ENCODE measurements at regions not wholly inside any gene's neighbourhood (a gene's known extent, or its start where the extent isn't known, plus 50 kb on each side); places are given as distances from the start of the nearest gene placed in this dataset.
"Not testable (repeated sequence)": the region's sequence is repeated elsewhere in the genome, so short reads cannot be mapped to it uniquely, and the experiment has no call there.

DNA sequence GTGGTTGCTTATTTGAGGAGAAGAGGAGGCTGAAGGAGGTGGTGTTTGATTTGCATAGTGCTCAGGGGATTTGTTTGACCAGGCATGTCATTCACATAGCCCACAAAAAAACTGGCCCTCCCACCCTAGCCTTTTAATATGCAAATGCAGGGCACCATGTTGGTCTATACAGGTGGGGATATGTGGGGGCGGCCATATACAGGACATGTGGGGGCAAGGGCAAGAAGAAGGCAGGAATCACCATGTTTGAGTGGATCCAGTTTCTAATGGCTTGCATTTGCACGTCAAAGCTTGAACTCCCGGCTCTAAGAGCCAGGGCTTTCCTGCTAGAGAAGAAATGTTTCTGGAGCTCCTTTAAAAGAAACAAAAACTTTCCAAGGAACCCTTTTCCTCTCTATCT is 541.0 kb downstream of the ZWINT start:
- Histone ChIP-seq H3K36me3 (ENCODE audit: control insufficient read depth in 1 of 2, insufficient read depth in 2 of 2, low read length in 2 of 2) (no peaks in the 10 kb centered on the region), H3K27me3 (ENCODE audit: low read depth, low read length) (no peaks in the 10 kb centered on the region), H3K27ac (ENCODE audit: low read length) (no peak overlapping the region), H3K4me1 (ENCODE audit: control insufficient read depth in 1 of 2, insufficient read depth in 2 of 2, low read length in 2 of 2) (no peaks in the 10 kb centered on the region), H3K9me3 (ENCODE audit: control insufficient read depth in 1 of 2, low read length in 2 of 2) (no peaks in the 10 kb centered on the region), H3K4me3 (ENCODE audit: low read depth in 1 of 2, low read length in 2 of 2) (no peak overlapping the region)

DNA sequence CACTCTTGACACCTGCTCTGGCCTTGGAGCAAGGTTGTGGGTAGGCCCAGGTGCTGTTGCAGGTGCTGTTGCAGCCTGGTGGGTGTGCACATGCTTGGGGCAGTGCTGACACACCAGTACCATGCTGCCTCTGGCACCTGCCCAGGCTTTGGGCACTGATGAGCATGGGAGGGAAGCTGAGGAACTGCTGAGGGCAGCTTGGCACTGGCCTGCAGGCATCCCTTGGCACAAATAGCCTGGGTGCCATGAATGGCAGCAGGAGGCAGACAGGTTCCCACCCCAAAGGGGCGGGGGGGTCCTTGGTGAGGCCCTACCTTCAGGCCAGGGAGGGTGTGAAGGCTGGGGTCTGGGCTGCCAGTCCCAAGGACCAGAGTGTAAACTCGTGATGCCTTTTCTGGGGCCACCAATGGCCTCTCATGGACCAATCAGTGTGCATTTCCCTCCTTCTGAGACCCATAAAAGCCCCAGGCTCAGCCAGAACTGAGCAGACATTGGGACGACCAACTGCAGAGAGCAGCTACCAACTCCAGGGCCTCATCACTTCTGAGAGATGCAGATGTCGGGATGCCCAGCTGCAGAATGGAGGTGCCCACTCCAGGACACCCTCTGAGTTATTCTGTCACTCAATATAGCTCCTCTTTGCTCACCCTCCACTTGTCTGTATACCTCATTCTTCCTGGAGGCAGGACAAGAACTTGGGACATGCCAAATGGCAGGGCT is 547.4 kb downstream of the ZWINT start:
- H3K4me1 ChIP-seq (ENCODE audit: control insufficient read depth in 1 of 2, insufficient read depth in 2 of 2, low read length in 2 of 2), result no peaks in the 10 kb centered on the region
- H3K27me3 ChIP-seq (ENCODE audit: low read depth, low read length), result no peaks in the 10 kb centered on the region
- no peak overlapping the region for H3K27ac ChIP-seq (ENCODE audit: low read length)
- H3K9me3 ChIP-seq (ENCODE audit: control insufficient read depth in 1 of 2, low read length in 2 of 2), result no peaks in the 10 kb centered on the region
- H3K36me3 ChIP-seq (ENCODE audit: control insufficient read depth in 1 of 2, insufficient read depth in 2 of 2, low read length in 2 of 2), result no peaks in the 10 kb centered on the region
- H3K4me3 ChIP-seq (ENCODE audit: low read depth in 1 of 2, low read length in 2 of 2), result no peak overlapping the region

DNA sequence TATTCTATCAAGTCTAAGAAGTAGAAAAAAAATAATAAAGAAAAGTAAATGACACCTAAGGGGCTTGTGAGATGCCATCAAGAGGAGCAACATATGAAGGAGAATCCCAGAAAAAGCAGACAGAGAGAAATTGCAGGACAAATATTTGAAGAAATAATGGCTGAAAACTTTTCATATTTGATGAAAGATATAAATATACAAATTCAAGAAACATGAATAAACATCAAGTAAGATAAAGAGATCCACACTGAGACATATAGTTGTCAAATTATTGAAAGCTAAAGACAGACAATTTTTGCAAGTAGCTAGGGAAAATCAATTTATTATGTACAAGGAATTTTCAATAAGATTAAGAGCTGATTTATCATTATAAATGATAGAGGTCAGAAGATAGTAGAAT is 558.0 kb downstream of the ZWINT start:
- Histone ChIP-seq H3K4me1 (ENCODE audit: control insufficient read depth in 1 of 2, insufficient read depth in 2 of 2, low read length in 2 of 2) (no peaks in the 10 kb centered on the region), H3K27me3 (ENCODE audit: low read depth, low read length) (no peaks in the 10 kb centered on the region), H3K27ac (ENCODE audit: low read length) (no peak overlapping the region), H3K36me3 (ENCODE audit: control insufficient read depth in 1 of 2, insufficient read depth in 2 of 2, low read length in 2 of 2) (no peaks in the 10 kb centered on the region), H3K9me3 (ENCODE audit: control insufficient read depth in 1 of 2, low read length in 2 of 2) (no peaks in the 10 kb centered on the region), H3K4me3 (ENCODE audit: low read depth in 1 of 2, low read length in 2 of 2) (no peak overlapping the region)

GRCh38 chr10:55801353-55801661 is 559.8 kb downstream of the ZWINT start:
- Histone ChIP-seq H3K36me3 (ENCODE audit: control insufficient read depth in 1 of 2, insufficient read depth in 2 of 2, low read length in 2 of 2) (no peaks in the 10 kb centered on the region), H3K4me3 (ENCODE audit: low read depth in 1 of 2, low read length in 2 of 2) (no peak overlapping the region), H3K27me3 (ENCODE audit: low read depth, low read length) (no peaks in the 10 kb centered on the region), H3K27ac (ENCODE audit: low read length) (no peak overlapping the region), H3K9me3 (ENCODE audit: control insufficient read depth in 1 of 2, low read length in 2 of 2) (no peaks in the 10 kb centered on the region), H3K4me1 (ENCODE audit: control insufficient read depth in 1 of 2, insufficient read depth in 2 of 2, low read length in 2 of 2) (no peaks in the 10 kb centered on the region)

DNA sequence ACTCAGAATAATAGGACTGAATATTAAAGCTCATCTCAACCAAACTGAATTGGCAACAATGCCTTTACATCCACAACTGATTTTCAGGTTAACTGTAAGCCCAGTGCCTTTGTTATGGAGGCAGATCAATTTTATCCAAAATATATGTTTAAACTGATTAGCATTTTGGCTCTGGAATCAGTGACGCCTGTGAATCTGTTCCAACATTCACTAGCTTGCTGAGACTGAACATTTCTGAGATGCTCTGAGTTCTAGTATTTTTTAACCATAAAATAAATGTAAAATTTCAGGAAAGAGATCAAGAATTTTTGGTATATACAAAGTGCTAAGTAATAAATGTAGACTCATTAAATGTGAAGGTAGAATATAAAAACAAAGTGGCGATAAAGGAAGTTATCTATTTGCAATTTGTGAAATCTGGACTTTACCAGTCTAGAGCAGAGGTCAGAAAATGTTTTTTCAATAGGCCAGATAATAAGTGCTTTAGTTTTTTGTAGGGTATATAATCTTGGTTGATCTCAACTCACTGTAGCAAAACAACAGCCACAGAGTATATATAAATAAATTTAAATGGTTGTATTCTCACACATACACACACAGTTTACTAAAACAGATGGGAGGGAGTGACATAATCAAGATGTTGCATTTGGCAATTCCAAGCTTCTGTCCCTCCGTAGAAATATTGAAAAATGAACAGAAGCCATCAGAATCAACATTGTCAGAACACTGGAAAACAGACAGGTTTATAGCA is 560.3 kb downstream of the ZWINT start:
- H3K27me3 ChIP-seq (ENCODE audit: low read depth, low read length), result no peaks in the 10 kb centered on the region

DNA sequence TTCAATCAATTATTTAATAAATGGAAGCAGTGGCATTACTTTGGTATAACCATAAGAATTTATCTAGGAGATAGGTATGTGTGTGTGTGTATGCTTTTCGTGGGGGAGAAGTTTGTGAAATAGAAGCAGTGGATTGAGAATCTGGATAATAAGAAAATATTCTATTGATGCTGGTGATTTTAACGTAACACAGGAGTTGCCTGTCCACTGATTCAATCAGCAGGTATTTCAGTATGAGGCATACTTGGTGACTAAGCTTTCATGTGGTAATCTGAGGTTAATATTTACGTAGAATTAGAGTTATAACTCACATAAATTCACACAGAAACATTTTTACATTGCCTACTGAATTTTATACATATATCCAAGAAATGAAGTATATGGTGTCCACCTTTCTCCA is 568.0 kb downstream of the ZWINT start:
- Histone ChIP-seq H3K4me3 (ENCODE audit: low read depth in 1 of 2, low read length in 2 of 2) (no peak overlapping the region), H3K9me3 (ENCODE audit: control insufficient read depth in 1 of 2, low read length in 2 of 2) (no peaks in the 10 kb centered on the region), H3K36me3 (ENCODE audit: control insufficient read depth in 1 of 2, insufficient read depth in 2 of 2, low read length in 2 of 2) (no peaks in the 10 kb centered on the region), H3K4me1 (ENCODE audit: control insufficient read depth in 1 of 2, insufficient read depth in 2 of 2, low read length in 2 of 2) (no peaks in the 10 kb centered on the region), H3K27ac (ENCODE audit: low read length) (no peak overlapping the region), H3K27me3 (ENCODE audit: low read depth, low read length) (no peaks in the 10 kb centered on the region)

More for the DNA sequence above, 560.3 kb downstream of the ZWINT start:
- Histone ChIP-seq H3K4me3 (ENCODE audit: low read depth in 1 of 2, low read length in 2 of 2) (no peak overlapping the region), H3K9me3 (ENCODE audit: control insufficient read depth in 1 of 2, low read length in 2 of 2) (no peaks in the 10 kb centered on the region), H3K36me3 (ENCODE audit: control insufficient read depth in 1 of 2, insufficient read depth in 2 of 2, low read length in 2 of 2) (no peaks in the 10 kb centered on the region), H3K4me1 (ENCODE audit: control insufficient read depth in 1 of 2, insufficient read depth in 2 of 2, low read length in 2 of 2) (no peaks in the 10 kb centered on the region), H3K27ac (ENCODE audit: low read length) (no peak overlapping the region)

- H3K4me1 ChIP-seq (ENCODE audit: control insufficient read depth in 1 of 2, insufficient read depth in 2 of 2, low read length in 2 of 2); H3K9me3 ChIP-seq (ENCODE audit: control insufficient read depth in 1 of 2, low read length in 2 of 2); H3K27me3 ChIP-seq (ENCODE audit: low read depth, low read length); H3K4me3 ChIP-seq (ENCODE audit: low read depth in 1 of 2, low read length in 2 of 2); H3K27ac ChIP-seq (ENCODE audit: low read length); H3K36me3 ChIP-seq (ENCODE audit: control insufficient read depth in 1 of 2, insufficient read depth in 2 of 2, low read length in 2 of 2): not testable (repeated sequence)
Observed at GRCh38 chr10:55790276-55790675, 570.8 kb downstream of the ZWINT start.

- no peaks in the 10 kb centered on the region for H3K9me3 ChIP-seq (ENCODE audit: control insufficient read depth in 1 of 2, low read length in 2 of 2)
- no peaks in the 10 kb centered on the region for H3K4me1 ChIP-seq (ENCODE audit: control insufficient read depth in 1 of 2, insufficient read depth in 2 of 2, low read length in 2 of 2)
- H3K27me3 ChIP-seq (ENCODE audit: low read depth, low read length), result no peaks in the 10 kb centered on the region
- H3K36me3 ChIP-seq (ENCODE audit: control insufficient read depth in 1 of 2, insufficient read depth in 2 of 2, low read length in 2 of 2), result no peaks in the 10 kb centered on the region
- no peak overlapping the region for H3K4me3 ChIP-seq (ENCODE audit: low read depth in 1 of 2, low read length in 2 of 2)
- no peak overlapping the region for H3K27ac ChIP-seq (ENCODE audit: low read length)
Observed at GRCh38 chr10:55786461-55787050, 574.5 kb downstream of the ZWINT start.

GRCh38 chr10:55782181-55782580 is 578.9 kb downstream of the ZWINT start:
- no peak overlapping the region for H3K27ac ChIP-seq (ENCODE audit: low read length)
- no peak overlapping the region for H3K4me3 ChIP-seq (ENCODE audit: low read depth in 1 of 2, low read length in 2 of 2)
- no peaks in the 10 kb centered on the region for H3K36me3 ChIP-seq (ENCODE audit: control insufficient read depth in 1 of 2, insufficient read depth in 2 of 2, low read length in 2 of 2)
- no peaks in the 10 kb centered on the region for H3K27me3 ChIP-seq (ENCODE audit: low read depth, low read length)
- no peaks in the 10 kb centered on the region for H3K4me1 ChIP-seq (ENCODE audit: control insufficient read depth in 1 of 2, insufficient read depth in 2 of 2, low read length in 2 of 2)
- no peaks in the 10 kb centered on the region for H3K9me3 ChIP-seq (ENCODE audit: control insufficient read depth in 1 of 2, low read length in 2 of 2)

DNA sequence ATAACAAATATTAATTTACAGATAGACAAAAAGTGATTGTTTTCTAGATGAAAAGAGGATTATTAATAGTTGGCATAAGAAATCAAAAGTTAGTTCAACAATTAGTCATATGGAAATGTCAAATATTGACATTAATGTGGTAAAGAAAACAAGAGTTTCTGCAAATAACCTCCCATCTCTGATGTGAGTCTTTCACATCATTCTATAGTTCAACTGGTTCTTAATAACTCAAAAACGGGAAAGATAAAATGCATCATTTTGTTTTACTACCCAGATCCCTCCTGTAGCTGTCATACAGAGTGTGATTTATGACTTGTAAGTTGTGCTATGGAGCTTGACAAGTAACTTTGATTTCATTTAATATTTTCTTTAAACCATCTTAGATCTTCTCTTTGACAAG is 594.8 kb downstream of the ZWINT start:
- Histone ChIP-seq H3K27ac (ENCODE audit: low read length) (no peak overlapping the region), H3K36me3 (ENCODE audit: control insufficient read depth in 1 of 2, insufficient read depth in 2 of 2, low read length in 2 of 2) (no peaks in the 10 kb centered on the region), H3K4me1 (ENCODE audit: control insufficient read depth in 1 of 2, insufficient read depth in 2 of 2, low read length in 2 of 2) (no peaks in the 10 kb centered on the region), H3K9me3 (ENCODE audit: control insufficient read depth in 1 of 2, low read length in 2 of 2) (no peaks in the 10 kb centered on the region), H3K4me3 (ENCODE audit: low read depth in 1 of 2, low read length in 2 of 2) (no peak overlapping the region), H3K27me3 (ENCODE audit: low read depth, low read length) (no peaks in the 10 kb centered on the region)

- Histone ChIP-seq H3K36me3 (ENCODE audit: control insufficient read depth in 1 of 2, insufficient read depth in 2 of 2, low read length in 2 of 2) (no peaks in the 10 kb centered on the region), H3K4me1 (ENCODE audit: control insufficient read depth in 1 of 2, insufficient read depth in 2 of 2, low read length in 2 of 2) (no peaks in the 10 kb centered on the region), H3K4me3 (ENCODE audit: low read depth in 1 of 2, low read length in 2 of 2) (no peak overlapping the region), H3K9me3 (ENCODE audit: control insufficient read depth in 1 of 2, low read length in 2 of 2) (no peaks in the 10 kb centered on the region), H3K27ac (ENCODE audit: low read length) (no peak overlapping the region), H3K27me3 (ENCODE audit: low read depth, low read length) (no peaks in the 10 kb centered on the region)
Observed at GRCh38 chr10:55750458-55750857, 610.6 kb downstream of the ZWINT start.

Measured in muscle layer of duodenum (tissue), 2 donors.